ENCODE measurements at regions not wholly inside any gene's neighbourhood (a gene's known extent, or its start where the extent isn't known, plus 50 kb on each side); places are given as distances from the start of the nearest gene placed in this dataset.
A peak's percentile ranks its signal among the peaks of the same experiment; 100 is the strongest.

GRCh38 chr18:71541643-71542042 is 1002.5 kb downstream of the CBLN2 start:
- no peak overlapping the region for H3K4me3 ChIP-seq (ENCODE audit: low read depth in 2 of 2, low read length in 2 of 2)
- in situ Hi-C loops (cut with HindIII; ENCODE audit: low pct_unique_long_range_greater_than_20kb, low sequenced_read_pairs) (no loop called here), intact Hi-C loops (cut with micrococcal nuclease; ENCODE audit: unreplicated experiment) (no loop called here)
- ChIA-PET CTCF (no interaction called here), POLR2A (no interaction called here)
- no peaks in the 10 kb centered on the region for H3K27me3 ChIP-seq (ENCODE audit: control insufficient read depth, insufficient read depth, low read length)
- TF ChIP-seq TCF7L2 (IDR thresholded peaks at IDR 0.05; ENCODE audit: low read depth, low read length) (no peak), REST (IDR thresholded peaks at IDR 0.05; ENCODE audit: insufficient read depth in 1 of 2, low read depth in 2 of 2, low read length in 1 of 2) (no peak), CTCF (IDR thresholded peaks at IDR 0.05) (no peak), SIN3A (IDR thresholded peaks at IDR 0.05; ENCODE audit: borderline replicate concordance, insufficient read depth, low read depth, low read length) (no peak), POLR2AphosphoS5 (IDR thresholded peaks at IDR 0.05; ENCODE audit: low read depth, low read length) (no peak)
- no TSS peak for BruUV-seq (replicated peaks)
- no peaks in the 10 kb centered on the region for H3K9me3 ChIP-seq (ENCODE audit: control insufficient read depth, insufficient read depth, low read depth, low read length)
- no peaks in the 10 kb centered on the region for H3K4me1 ChIP-seq (ENCODE audit: control insufficient read depth, insufficient read depth, low read length)
- H3K36me3 ChIP-seq (ENCODE audit: control insufficient read depth, insufficient read depth, low read length) = no peaks in the 10 kb centered on the region
- DNase-seq (ENCODE audit: low read depth, low spot score) (no peak), ATAC-seq (no peak)
- H3K27ac ChIP-seq (ENCODE audit: low read length) = no peak overlapping the region

- ChIA-PET POLR2A (no interaction called here), CTCF (no interaction called here)
Measured at GRCh38 chr18:71529703-71530303, 1014.3 kb downstream of the CBLN2 start.

More at GRCh38 chr18:71529703-71530303, 1014.3 kb downstream of the CBLN2 start:
- H3K4me3 ChIP-seq (ENCODE audit: low read depth in 2 of 2, low read length in 2 of 2) = no peak overlapping the region
- in situ Hi-C loops (cut with HindIII; ENCODE audit: low pct_unique_long_range_greater_than_20kb, low sequenced_read_pairs) = no loop called here
- no peaks in the 10 kb centered on the region for H3K27me3 ChIP-seq (ENCODE audit: control insufficient read depth, insufficient read depth, low read length)
- H3K4me1 ChIP-seq (ENCODE audit: control insufficient read depth, insufficient read depth, low read length) = no peaks in the 10 kb centered on the region
- H3K27ac ChIP-seq (ENCODE audit: low read length) = no peak overlapping the region; the same call in 1 of the 2 replicates
- TF ChIP-seq POLR2AphosphoS5 (IDR thresholded peaks at IDR 0.05; ENCODE audit: low read depth, low read length) = no peak; the same call in 1 of the 2 replicates
- peak; percentile 90 for TF ChIP-seq TCF7L2 (IDR thresholded peaks at IDR 0.05; ENCODE audit: low read depth, low read length)
- DNase-seq (ENCODE audit: low read depth, low spot score) = no peak
- peak; percentile 65; the same call in 1 of the 2 replicates for ATAC-seq
- no peaks in the 10 kb centered on the region for H3K36me3 ChIP-seq (ENCODE audit: control insufficient read depth, insufficient read depth, low read length)
- intact Hi-C loops (cut with micrococcal nuclease; ENCODE audit: unreplicated experiment) = no loop called here
- no TSS peak for BruUV-seq (replicated peaks)
- H3K9me3 ChIP-seq (ENCODE audit: control insufficient read depth, insufficient read depth, low read depth, low read length) = no peaks in the 10 kb centered on the region
